Thyroid gland (tissue), 4 donors: ENCODE measurements at regions not wholly inside any gene's neighbourhood (a gene's known extent, or its start where the extent isn't known, plus 50 kb on each side); places are given as distances from the start of the nearest gene placed in this dataset.

Experiments
- POLR2A ChIP-seq, 2 donors: fragments of 450-650 bp; IDR thresholded peaks; one replicate each; pipeline ENCODE4 v1.6.1; 2017; ENCODE audit warnings: antibody characterized with exemption in 2 of 2, mild to moderate bottlenecking in 2 of 2, moderate library complexity in 1 of 2
- TF ChIP-seq, protein P1 (sequence below), 6 experiments: fragments of 200-600 bp in 3 of 6; fragments of 450-650 bp in 3 of 6; sonication (generic) in 3 of 6; IDR thresholded peaks; one replicate each; pipeline ENCODE4 v1.5.1; 2016 to 2019; ENCODE audit warnings: antibody characterized with exemption in 6 of 6, mild to moderate bottlenecking in 2 of 6, inconsistent platforms in 1 of 6, moderate library complexity in 1 of 6

- TF ChIP-seq, protein P1, sequence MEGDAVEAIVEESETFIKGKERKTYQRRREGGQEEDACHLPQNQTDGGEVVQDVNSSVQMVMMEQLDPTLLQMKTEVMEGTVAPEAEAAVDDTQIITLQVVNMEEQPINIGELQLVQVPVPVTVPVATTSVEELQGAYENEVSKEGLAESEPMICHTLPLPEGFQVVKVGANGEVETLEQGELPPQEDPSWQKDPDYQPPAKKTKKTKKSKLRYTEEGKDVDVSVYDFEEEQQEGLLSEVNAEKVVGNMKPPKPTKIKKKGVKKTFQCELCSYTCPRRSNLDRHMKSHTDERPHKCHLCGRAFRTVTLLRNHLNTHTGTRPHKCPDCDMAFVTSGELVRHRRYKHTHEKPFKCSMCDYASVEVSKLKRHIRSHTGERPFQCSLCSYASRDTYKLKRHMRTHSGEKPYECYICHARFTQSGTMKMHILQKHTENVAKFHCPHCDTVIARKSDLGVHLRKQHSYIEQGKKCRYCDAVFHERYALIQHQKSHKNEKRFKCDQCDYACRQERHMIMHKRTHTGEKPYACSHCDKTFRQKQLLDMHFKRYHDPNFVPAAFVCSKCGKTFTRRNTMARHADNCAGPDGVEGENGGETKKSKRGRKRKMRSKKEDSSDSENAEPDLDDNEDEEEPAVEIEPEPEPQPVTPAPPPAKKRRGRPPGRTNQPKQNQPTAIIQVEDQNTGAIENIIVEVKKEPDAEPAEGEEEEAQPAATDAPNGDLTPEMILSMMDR (IDR thresholded peaks at IDR 0.05): no peak
- no peak for TF ChIP-seq POLR2A (IDR thresholded peaks at IDR 0.05)
Observed at GRCh38 chr2:59856391-59856790, 697.1 kb downstream of the BCL11A start.
